Esophagus squamous epithelium (tissue), 4 donors: ENCODE measurements at regions not wholly inside any gene's neighbourhood (a gene's known extent, or its start where the extent isn't known, plus 50 kb on each side); places are given as distances from the start of the nearest gene placed in this dataset.

Source experiments
- CTCF ChIP-seq, 6 experiments: fragments of 450-650 bp in 4 of 6; fragments of 200-600 bp in 2 of 6; sonication (generic) in 2 of 6; IDR thresholded peaks; one replicate each; pipeline ENCODE4 v1.5.1; 2016 to 2019; ENCODE audit warnings: antibody characterized with exemption in 6 of 6, mild to moderate bottlenecking in 4 of 6, moderate library complexity in 4 of 6
- POLR2A ChIP-seq, 4 donors: fragments of 450-650 bp; IDR thresholded peaks; one replicate each; pipeline ENCODE4 v1.6.1; 2017; ENCODE audit warnings: antibody characterized with exemption in 4 of 4, mild to moderate bottlenecking in 4 of 4, moderate library complexity in 3 of 4

- TF ChIP-seq POLR2A (IDR thresholded peaks at IDR 0.05) (no peak), CTCF (IDR thresholded peaks at IDR 0.05) (no peak)
These were observed 57.1 kb upstream of the GPCPD1 start for GRCh38 chr20:5667705-5668528.
